ENCODE measurements at regions not wholly inside any gene's neighbourhood (a gene's known extent, or its start where the extent isn't known, plus 50 kb on each side); places are given as distances from the start of the nearest gene placed in this dataset.
"Not testable (repeated sequence)": the region's sequence is repeated elsewhere in the genome, so short reads cannot be mapped to it uniquely, and the experiment has no call there.

DNA sequence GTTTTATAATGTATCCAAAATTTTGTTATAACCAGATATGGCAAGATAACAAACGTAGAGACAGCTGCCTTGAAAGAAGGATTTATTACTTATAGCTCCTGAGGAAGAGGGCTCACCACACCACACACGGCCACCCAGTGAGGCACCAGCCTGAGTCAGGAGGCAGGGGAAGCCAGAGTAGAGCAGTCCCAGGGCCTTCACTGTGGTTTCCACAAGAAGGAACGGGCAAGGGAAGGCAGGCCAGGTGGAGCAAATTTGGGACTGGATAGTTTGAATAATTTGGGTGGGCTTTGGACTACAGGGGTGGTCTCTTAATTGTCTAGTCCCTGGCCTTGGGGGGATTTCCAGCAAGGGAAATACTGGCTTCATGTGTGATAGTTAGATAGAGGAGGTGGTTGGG is 72.5 kb downstream of the RRAGC start:
- DNase-seq (ENCODE audit: low spot score) = no peak

DNA sequence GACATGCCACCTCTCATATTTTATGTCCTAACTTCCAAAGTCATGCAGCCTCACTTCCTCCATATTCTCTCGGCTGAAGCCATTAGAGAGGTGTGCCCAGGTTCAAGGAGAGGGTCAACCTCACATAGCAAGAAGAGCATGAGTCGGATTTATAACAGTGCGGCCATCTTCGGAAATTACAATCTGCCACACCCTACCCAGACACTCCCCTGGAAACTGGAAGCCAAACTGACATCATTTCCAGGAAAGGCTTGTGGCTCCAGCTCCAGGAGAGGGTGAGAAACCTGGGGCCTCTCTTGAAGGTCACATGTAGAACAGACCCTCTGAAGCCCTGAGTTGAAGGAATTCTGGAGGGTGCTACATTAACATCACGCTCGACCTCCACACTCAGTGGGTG is 73.5 kb downstream of the RRAGC start:
- no peak for DNase-seq (ENCODE audit: low spot score)

DNA sequence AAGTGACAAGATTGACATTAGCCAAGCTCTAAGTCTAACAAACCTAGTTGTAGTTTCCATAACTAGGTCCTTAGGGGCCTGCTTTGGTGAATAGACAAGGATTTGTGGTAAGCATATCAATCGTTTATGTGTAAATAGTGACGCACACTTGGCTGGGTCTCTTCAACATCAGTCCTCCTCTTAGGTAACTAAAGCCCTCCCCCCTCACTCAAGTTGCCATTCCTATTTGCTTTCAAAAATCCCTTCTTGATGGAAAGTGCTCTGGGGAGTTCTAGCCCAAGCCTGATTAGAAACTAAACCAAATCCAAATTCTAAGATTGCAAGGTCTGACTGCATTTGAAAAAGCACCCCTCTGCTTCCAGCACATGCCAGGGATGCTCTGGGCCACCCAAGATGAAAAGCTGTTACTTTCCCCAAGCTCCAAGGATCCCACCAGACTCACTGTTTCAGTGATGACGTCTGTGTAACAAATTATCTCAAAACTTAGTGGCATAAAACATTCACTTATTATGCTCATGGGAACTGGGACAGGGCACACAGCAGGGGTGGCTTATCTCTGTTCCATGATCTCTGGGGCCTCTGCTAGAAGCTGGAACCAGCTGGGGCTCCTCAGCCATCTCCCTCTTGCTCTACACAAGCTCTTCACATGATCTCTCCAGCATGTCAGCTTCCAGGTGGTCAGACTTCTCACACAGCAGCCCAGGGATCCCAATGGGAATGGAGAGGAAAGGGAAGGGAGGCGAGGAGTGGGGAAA is 74.1 kb downstream of the RRAGC start:
- no peak for DNase-seq (ENCODE audit: low spot score)

DNA sequence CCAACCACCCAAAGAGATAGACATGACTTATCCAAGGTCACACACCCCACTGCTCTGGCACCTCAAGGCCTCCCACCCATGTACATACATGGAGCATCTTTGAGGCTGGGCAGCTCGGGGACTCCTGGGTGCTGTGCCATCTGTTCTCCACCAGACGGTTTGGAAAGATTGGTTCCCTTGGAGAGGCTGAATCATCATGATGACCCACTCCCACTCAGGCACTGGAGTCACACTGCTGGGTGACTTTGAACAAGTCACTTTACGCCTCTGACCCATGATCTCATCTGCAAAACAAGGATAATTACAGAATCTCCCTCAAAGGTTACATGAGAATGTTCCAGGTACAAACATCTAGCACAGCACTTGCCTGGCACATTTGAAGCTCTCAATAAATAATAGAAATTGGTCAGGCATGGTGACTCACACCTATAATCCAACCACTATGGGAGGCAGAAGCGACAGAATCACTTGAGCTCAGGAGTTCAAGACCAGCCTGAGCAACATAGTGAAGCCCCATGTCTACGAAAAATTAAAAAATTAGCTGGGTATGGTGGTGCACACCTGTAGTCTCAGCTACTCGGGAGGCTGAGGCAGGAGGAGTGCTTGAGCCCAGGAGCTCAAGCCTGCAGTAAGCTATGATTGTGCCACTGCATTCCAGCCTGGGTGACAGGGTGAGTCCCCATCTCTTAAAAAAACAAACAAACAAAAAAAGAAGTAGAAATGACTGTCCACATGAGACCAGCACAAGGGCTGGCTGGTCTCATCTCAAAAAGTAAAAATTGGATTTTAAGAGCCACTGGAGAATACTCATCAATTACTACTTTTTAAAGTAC is 74.9 kb downstream of the RRAGC start:
- no peak for DNase-seq (ENCODE audit: low spot score)

DNA sequence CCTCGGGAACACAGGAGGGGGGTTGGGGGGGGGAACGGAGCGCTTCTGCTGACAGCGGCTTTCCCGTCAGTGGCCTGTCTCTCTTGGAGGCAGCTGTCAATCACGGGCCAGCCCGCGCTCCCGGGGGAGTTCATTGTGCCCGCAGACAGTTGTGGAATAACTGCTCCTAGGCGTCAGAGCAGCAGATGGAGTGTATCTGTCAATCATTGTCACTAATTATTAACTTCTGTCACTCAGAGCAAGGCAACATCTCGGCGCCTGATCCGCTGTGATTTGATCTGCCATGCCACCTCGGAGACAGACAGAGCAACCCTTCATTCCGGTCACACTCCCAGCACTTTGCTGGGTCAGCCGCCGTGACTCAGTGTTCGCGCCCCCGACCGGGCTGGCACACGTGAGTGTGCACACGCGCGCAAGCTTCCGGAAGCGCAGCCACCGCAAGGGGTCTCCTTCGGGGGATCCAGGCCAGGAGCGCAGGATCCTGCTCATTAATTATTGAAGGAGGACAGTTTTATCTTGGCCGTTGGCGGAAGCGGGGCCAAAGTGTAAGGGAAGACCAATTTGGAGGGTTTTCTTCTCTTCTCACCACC is 75.8 kb downstream of the RRAGC start:
- DNase-seq (ENCODE audit: low spot score) = peak; percentile 20

DNA sequence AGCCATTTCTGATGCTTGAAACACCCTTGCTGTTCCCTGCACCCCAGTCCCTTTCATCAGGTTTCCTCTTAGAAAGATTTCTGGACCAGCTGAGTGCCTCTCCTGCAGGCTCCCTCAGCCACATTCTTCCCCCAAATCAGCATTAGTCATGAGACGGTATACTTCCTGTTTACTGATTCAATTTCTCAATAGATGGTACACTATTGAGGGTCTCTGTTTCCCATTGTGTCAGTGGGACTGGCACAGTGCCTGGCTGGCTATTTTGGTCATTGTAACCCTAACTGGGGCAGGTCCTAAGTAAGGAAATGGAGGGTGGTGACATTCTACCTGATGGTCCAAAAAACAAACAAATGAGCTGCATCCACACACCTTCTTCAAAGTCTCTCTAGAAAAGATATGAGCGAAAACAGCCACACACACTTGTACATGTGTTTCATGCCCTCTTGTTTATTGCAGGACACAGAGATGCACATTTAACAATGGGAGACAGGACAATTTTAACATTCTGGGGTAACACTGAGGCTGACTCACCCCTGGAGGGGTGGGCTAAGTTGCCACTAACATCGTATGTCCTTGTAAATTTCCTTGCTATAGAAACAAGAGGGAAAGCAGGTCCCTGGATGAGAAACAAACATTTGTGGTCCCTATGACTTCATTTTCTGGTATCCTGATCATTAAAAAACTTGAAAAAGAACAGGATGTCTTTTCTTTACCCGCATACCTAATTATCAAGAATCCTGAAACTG is 77.5 kb downstream of the RRAGC start:
- DNase-seq (ENCODE audit: low spot score) = no peak

DNA sequence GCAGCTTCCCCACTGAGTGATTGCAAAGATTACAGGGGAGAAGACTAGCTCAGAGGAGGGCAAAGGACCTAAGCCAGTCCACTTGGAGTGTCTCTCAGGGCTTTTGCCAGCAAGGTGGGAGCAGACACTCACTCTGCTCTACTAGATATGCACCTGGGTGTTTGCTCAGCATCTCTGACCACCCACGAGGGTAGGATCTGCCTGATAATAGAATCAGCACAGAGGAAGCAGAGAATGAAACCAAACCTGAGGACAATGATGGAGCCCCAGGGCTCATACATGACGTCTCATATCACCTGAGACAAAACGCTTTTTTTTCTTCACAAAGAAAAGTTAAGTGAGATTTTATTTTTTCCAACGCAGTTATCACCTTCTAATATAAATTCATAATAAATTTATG is 79.4 kb downstream of the RRAGC start:
- no peak for DNase-seq (ENCODE audit: low spot score)

DNA sequence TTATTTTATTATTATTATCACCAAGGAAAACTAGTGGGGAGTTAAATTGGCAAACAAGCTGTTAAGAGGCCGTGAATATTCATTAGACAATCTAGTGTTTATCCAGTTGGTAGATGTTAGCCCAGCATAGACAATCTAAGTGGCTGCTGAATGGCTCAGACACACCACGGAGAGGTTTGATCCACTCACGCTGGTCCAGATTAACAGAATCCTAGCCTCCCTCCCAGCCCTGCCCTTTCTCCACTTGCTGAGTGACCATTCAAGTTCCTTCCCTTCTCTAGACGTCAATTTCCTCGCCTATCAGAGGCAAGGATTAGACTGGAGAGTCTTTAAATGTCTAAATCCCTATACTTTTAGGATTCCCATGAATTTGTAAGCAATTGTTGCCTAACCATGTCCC is 80.1 kb downstream of the RRAGC start:
- no peak for DNase-seq (ENCODE audit: low spot score)

DNA sequence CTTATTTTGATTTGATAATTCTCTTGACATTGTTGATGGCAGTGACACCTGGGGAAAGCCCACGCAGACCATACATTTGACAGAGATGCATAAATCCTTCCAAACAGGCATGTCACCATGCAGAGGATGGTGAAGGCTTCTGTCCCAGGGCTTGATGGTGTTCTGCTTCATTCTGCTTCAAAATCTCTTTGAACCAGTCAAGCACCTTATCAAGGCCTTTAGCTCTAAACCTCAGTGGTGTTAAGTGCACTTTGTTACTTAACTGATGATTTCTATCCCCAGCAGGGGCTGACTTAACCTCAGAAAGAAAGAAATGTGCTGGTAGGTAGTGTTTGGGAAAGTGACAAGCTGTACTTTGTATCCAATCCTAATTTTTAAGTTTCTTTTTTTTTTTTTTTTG is 81.1 kb downstream of the RRAGC start:
- no peak for DNase-seq (ENCODE audit: low spot score)

DNA sequence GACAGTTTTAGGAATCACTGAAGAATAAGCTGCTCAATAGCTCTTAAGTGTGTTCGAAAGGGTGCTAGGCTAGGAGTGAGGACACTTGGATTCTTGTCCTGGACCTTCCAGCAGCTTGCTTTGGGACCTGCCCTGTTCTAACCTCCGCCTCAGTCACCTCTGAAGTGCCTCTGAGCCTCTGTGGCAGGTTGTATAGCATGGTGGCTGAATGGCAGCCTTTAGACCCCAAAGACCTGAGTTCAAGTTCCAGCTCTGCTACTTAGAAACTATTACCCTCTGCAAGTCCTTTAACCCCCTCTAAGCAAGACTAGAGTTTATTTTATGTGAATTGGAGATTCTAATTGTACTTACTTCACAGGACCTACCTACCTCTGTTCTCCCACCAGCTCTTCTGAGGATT is 81.5 kb downstream of the RRAGC start:
- no peak for DNase-seq (ENCODE audit: low spot score)

DNA sequence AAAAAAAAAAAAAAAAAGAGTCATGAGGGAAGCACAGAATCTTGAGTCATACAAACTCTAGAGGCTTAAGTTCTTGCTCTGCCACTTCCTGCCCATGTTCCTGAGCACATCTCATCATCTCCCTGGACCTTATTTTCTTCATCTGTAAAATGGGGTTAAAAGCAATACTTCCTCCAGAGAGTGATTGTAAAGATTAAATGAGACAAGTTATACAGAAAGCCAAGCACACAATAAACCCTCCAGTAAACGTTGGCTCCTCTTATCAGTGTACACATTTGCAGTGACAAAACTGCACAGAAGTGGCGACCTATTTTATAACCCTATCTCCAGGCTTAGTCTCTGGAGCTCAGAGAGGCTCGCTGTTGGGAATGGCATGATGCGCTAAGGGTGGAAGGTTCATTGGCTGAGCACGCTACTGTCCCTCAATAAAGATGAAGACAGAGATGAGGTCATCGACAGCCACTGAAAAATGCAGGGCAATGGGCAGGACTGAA is 82.1 kb downstream of the RRAGC start:
- DNase-seq (ENCODE audit: low spot score) = no peak

DNA sequence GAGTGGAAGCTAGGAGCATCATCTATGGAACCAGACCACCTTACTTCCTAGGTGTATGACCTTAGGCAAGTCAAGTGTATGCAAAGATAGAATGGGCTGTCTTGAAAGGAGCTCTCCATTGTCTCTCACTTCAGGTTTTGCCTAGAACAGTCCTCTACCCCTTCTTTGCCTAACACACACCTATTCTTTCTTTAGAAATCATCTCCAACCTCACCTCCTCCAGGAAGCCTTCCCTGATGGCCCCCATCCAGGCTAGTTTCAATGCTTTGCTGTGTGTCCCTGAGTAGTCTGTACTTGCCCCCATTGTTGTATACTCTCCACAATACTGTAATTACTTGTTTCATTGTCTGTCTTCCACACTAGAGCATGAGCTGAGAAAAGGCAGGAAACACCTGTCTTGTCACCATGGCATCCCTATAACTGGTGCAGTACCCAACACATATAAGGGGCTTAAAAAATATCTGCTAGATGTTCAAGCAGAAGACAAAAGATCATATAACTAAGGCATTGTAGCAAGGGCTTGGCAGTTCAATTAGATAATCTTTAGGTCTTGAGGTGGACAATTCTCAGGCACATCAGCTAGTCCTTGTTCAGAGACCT is 83.0 kb downstream of the RRAGC start:
- no peak for DNase-seq (ENCODE audit: low spot score)

DNA sequence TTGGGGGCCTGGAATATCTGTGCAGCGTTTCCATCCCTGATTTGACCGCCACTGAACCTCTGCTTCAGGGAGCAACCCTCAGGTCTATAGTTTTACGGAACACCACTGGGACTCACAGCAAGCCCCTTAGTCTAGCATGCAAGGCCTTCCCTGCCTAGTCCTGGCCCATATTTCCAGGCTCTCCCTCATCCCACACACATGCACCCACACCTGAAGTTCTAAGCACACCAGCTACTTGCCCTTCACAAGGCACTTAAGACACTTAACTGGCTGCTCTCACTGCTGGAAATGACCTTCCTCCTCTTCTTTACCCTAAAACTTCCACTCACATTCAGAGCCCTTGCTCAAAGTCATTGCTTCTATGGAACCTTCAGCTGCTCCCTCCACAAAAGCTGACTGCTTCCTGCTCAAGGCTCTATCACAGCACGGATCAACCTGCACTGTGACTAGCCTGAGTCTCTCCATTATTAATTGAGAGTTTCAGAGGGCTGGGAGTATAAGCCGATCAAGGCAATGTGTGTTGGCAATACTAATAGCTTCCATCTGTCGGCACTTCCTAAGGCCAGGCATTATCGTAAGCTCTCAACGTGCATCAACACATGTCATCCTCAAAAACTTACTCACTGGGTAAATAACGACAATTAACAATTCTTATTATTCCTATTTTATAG is 84.3 kb downstream of the RRAGC start:
- no peak for DNase-seq (ENCODE audit: low spot score)

DNA sequence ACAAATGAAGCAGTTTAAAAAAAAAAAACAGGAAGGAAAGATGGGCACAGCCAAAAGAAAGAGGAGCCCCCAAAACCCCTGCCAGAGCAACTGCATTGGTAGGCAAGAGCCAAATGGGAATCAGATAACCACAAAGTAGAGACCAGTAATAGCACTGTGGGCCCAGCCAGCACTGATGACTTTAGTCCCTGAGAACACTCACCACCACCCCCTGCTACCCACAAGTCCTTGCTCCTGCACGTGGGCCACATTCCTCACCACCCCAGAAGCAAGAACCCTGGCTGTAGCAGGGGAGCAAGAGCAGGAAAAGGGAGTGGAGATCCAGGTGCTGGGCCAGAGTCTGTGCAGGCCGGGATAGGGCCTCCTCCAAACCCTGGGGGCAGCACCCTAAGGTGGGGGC is 86.1 kb downstream of the RRAGC start:
- DNase-seq (ENCODE audit: low spot score) = no peak

DNA sequence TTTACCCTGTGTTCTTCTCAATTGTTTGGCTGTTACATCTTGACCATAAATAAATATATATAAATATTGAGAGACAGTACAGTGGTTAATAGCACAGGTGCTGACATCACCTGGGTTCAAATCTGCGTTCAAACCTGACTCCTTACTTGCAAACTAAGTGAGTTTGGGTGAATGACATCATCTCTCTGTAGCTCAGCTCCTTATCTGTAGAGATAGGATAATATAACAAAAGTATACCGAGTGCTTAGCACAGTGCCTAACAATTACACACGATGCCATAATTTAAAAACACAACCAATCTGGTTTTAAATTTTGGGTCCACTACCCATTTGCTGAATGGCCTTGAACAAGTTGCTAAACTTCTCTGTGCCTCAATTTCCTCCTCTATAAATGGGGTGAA is 86.6 kb downstream of the RRAGC start:
- DNase-seq (ENCODE audit: low spot score) = no peak

DNA sequence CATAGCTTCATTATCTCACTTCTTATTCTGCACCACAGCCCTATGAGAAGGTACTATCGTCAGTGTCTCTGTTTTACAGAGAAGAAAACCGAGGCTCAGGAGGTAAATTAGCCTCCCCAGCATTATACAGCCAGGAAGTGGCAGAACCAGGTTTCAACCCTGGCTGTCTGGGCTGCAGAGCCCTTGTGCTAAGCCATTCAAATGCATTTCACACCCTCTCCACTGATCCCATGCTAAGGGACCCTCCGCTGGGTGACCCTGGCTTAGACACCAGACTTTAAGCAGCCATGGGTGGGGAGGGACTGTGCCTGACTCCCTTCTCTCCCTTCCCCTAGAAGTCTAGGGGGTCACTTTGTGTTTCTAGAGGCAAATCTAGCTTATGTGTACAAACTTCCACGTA is 87.5 kb downstream of the RRAGC start:
- DNase-seq (ENCODE audit: low spot score) = no peak

DNA sequence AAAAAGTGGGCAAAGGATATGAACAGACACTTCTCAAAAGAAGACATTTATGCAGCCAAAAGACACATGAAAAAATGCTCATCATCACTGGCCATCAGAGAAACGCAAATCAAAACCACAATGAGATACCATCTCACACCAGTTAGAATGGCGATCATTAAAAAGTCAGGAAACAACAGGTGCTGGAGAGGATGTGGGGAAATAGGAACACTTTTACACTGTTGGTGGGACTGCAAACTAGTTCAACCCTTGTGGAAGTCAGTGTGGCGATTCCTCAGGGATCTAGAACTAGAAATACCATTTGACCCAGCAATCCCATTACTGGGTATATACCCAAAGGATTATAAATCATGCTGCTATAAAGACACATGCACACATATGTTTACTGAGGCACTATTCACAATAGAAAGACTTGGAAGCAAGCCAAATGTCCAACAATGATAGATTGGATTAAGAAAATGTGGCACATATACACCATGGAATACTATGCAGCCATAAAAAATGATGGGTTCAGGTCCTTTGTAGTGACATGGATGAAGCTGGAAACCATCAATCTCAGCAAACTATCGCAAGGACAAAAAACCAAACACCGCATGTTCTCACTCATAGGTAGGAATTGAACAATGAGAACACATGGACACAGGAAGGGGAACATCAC is 88.9 kb downstream of the RRAGC start:
- DNase-seq (ENCODE audit: low spot score) = not testable (repeated sequence)

DNA sequence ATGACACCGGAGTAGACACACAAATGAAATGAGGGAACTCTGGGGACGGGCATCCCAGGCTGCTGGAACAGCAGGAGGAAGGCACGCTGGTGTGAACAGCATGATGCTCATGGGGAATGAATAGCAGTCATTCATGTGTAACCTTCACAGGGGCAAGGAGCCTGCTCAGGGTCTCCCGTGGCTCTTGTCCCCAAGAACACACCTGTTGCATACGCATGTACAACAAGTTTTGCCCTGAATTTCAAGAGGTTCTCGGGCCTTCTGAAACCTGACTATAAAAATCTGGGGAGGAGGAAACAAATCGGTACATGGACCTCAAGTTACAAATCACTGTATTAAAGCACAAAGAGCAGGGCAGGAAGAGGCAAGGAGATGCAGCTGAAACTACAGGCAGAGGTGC is 93.4 kb downstream of the RRAGC start:
- DNase-seq (ENCODE audit: low spot score) = no peak

DNA sequence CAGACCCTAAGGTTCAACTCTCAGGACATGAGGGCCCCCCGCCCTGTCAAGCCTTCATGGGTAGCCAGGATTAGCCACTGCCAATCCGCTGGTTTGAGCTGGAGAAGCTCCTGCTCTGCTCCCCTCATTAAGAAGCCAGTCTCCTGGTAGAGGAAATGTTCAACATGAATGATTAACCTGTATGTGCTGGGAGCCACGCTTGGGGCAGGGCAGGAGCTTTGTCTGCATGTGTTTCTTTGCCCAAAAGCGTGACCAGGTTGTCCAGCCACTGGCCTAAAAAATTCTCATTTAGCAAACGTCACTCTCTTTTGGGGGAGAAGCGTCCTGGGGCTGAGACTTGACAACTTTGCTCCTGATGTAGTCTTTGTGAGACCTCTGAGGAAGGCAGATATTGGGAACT is 96.5 kb downstream of the RRAGC start:
- no peak for DNase-seq (ENCODE audit: low spot score)

DNA sequence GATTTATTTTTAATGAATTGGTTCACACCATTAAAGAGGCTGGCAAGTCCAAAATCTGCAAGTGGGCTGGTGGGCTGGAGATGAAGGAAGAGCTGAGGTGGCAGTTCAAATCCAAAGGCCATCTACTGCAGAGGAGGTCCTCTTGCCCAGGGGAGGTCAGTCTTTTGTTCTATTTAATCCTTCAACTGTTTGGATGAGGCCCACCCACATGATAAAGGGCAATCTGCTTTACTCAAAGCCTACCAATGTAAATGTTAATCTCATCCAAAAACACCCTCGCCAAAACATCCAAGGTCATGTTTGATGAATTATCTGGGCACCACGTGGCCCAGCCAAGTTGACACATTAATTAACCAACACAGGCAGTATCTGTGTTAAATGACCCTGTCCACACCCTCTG is 99.0 kb downstream of the RRAGC start:
- no peak for DNase-seq (ENCODE audit: low spot score)

DNA sequence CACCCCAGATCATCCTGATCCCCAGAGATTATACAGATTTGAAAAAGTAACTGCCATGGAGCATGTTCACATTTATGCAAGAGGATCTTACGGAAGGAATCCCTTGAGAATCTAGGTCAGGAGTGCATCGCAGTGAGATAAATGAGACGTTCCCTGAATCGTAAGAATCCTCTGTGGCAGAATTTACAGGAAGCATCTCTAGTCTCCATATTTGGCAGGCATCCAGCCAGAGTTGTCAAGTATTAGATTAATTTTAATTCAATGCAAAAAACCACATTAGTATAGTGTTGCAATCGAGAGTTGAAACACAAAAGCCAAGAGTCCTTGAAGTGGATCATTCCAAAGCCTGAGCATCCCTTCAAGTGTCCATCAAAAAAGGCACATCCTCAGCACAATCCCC is 100.8 kb downstream of the RRAGC start:
- no peak for DNase-seq (ENCODE audit: low spot score)
